Spleen (tissue), 3 donors: ENCODE measurements at regions not wholly inside any gene's neighbourhood (a gene's known extent, or its start where the extent isn't known, plus 50 kb on each side); places are given as distances from the start of the nearest gene placed in this dataset.

Experiments used
- POLR2A ChIP-seq, 3 donors: fragments of 450-650 bp; IDR thresholded peaks; one replicate each; pipeline ENCODE4 v1.5.1; 2017; ENCODE audit warnings: antibody characterized with exemption in 3 of 3, mild to moderate bottlenecking in 1 of 3
- POLR2AphosphoS5 ChIP-seq, 3 donors: sonication (generic); formaldehyde crosslinking; IDR thresholded peaks; one replicate each; pipeline ENCODE4 v1.5.1; 2017; ENCODE audit warnings: antibody characterized with exemption in 3 of 3

DNA sequence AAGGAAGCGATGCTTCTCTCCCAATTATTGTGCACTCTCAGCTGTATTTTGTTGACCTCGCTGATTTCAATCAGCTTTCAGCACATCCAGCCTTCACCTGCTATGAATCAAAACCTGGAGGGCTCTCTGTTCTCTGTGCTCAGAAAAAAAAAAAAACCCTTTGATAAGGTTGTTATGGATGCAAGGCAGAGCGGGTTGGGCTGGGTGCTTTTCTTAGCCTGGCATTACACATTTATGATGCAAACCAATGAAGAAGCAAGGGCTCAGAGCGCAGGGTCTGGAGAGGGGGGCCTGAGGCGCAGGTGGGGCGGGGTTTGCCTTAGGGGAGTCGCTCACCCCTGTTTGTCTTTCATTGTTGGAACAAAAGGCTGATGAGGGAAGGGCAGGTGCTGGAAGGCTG is 86.0 kb upstream of the CADM1 start:
- TF ChIP-seq POLR2AphosphoS5 (IDR thresholded peaks at IDR 0.05) (no peak), POLR2A (IDR thresholded peaks at IDR 0.05) (no peak)
